ENCODE measurements at regions not wholly inside any gene's neighbourhood (a gene's known extent, or its start where the extent isn't known, plus 50 kb on each side); places are given as distances from the start of the nearest gene placed in this dataset.

DNA sequence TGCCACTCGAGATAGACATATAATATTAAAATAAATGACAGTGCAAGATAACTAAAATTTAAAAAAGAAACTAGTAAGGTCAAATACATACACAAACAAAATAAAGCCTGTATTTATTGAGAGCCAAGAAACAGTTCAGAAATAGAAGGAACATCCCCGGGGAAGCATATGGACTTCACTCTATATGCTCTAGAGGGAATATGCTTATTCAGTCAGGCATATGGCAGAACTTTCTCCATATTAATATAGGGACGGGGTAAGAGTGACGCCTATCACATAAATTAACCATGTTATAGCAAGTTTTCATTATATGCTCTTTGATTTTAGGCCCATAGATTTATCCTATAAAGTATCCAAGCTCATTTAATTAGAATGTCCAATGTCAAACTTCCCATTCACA, 56.7 kb upstream of the EFHC2 start:
- TF ChIP-seq, protein P1, sequence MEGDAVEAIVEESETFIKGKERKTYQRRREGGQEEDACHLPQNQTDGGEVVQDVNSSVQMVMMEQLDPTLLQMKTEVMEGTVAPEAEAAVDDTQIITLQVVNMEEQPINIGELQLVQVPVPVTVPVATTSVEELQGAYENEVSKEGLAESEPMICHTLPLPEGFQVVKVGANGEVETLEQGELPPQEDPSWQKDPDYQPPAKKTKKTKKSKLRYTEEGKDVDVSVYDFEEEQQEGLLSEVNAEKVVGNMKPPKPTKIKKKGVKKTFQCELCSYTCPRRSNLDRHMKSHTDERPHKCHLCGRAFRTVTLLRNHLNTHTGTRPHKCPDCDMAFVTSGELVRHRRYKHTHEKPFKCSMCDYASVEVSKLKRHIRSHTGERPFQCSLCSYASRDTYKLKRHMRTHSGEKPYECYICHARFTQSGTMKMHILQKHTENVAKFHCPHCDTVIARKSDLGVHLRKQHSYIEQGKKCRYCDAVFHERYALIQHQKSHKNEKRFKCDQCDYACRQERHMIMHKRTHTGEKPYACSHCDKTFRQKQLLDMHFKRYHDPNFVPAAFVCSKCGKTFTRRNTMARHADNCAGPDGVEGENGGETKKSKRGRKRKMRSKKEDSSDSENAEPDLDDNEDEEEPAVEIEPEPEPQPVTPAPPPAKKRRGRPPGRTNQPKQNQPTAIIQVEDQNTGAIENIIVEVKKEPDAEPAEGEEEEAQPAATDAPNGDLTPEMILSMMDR (IDR thresholded peaks at IDR 0.05; ENCODE audit: insufficient read depth, low read depth, low read length), result no peak
- no peak for TF ChIP-seq EZH2 (IDR thresholded peaks at IDR 0.05; ENCODE audit: insufficient read depth, low read length)

Measured in astrocyte (in vitro differentiated cells and primary cell).